GM19324 (cell line): ENCODE measurements at regions not wholly inside any gene's neighbourhood (a gene's known extent, or its start where the extent isn't known, plus 50 kb on each side); places are given as distances from the start of the nearest gene placed in this dataset.

Experiments
- ATAC-seq: cut with Tn5 transposase; IDR thresholded peaks from one replicate; pipeline ENCODE4 v1.9.1; 2021; ENCODE audit warnings: mild to moderate bottlenecking, moderate library complexity; ENCODE audit not compliant: unreplicated experiment, low FRiP score

DNA sequence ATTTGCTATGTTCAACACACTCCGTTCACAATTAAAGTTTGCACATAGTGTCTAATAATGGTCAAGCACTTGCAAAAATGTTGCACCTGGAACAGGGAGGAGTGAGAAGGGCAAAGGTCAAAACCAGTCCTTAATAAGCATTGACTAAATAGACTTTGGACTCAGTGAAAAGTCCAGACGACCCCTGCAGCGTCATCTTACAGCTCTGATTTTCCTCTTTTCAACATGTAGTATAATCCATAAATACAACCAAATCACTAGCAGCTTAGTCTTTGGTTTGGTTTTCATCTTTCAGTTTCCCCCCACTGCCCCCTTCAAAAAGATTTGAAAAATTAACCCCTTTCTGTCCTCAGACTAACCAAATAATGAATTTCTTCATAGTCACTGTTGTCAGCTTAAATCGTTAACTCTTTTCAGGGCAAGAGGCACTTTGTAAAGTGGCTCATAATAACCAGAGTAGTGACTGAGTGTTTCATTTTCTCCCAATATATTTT, 290.3 kb downstream of the PTPRC start:
- ATAC-seq, result peak; percentile 49

DNA sequence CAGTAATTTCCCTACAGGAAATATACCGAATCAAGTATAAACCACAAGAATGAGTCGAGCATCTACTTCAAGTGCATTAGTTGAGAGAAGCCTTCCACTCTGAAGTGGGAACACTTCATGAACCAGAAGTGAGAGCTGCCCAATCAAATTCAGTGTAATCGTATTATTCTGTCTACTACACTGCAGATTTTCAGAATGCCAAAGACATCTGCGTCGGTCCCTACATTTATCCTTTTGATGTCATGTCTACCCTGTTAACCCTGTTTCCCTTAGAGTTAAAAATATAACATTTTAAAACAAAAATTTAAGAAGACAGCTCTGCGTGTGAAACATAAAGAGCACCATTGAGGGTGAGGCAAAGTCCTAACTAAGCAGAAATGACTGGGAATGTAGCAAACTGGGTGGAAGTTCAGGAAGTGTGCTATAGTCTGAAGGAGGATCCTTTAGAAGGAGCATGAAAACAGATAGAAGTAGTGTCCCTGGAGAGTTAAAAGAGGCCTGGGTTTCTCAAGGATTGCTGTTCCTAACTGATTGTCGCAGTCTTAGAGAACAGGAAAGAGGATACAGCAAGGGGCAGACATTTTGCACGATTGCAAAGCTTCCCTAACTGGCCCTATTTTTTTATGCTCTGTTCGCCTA, 291.2 kb downstream of the PTPRC start:
- peak; percentile 65 for ATAC-seq

DNA sequence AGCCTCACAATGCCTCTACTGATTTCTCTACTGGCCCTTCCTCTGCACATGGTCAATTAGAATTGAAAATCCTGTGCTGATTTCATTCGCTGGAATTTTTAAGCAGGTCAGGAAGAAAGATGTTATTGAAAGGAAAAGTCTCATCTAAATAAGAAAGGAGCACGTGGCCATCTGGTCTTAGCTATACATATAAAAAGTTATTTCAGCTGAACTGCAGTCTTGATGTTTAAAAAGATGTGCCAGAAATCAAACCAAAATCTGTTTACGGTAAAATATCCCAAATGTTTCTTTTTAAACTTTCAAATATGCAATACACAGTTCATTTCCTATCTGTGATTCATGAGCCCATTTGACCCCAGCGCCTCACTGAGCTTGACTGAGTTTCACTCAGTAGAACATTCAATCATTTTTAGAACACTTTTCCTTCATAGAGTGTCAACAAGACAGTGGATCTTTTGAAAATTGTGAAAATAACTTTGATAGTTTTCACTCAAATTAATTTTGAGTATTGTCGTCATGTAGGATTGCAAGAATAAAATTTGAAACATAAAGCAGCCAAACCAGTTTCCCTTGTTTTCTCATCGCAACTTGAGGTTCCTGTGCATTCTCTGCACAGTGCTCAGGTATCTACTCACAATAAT, 293.6 kb downstream of the PTPRC start:
- ATAC-seq, result no peak

DNA sequence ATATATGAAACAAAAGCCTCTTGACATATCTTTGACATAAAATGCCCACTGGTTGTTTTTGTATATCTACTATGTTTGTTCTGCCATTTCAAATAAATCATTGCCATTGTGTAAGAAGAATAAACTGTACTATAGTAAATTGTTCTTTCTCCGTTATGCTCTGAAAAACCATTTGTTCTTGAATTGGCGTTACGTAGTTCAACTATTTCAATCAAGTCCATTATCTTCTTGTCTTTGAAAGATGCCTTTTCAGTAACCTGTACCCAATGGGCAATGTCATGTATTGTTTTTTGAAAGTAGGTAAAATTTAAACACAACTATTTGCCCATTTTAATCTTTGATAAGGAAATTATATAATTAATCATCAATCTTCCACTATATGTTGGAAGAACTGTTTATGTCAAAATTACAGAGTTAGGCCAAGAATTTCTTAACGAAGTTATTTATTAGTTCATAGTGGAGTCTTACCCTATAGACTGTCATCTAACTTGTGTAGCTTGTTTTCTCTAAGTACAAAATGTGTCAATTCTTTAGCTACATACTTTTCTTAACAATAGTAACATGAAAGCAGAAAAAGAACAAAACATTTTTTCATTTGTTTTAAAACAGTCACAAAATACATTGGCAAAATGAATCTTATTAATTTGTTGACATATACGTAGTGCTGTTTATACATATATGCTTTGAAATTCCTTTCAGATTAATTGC, 294.8 kb downstream of the PTPRC start:
- ATAC-seq, result no peak

GRCh38 chr1:198934426-198934825, 295.6 kb downstream of the PTPRC start:
- ATAC-seq, result no peak

- ATAC-seq, result peak; percentile 10
These were observed 296.1 kb downstream of the PTPRC start for GRCh38 chr1:198934901-198935305.

GRCh38 chr1:198935306-198935921, 296.6 kb downstream of the PTPRC start:
- peak; percentile 64 for ATAC-seq

- ATAC-seq, result no peak
These were observed 297.7 kb downstream of the PTPRC start for GRCh38 chr1:198936371-198937083.

DNA sequence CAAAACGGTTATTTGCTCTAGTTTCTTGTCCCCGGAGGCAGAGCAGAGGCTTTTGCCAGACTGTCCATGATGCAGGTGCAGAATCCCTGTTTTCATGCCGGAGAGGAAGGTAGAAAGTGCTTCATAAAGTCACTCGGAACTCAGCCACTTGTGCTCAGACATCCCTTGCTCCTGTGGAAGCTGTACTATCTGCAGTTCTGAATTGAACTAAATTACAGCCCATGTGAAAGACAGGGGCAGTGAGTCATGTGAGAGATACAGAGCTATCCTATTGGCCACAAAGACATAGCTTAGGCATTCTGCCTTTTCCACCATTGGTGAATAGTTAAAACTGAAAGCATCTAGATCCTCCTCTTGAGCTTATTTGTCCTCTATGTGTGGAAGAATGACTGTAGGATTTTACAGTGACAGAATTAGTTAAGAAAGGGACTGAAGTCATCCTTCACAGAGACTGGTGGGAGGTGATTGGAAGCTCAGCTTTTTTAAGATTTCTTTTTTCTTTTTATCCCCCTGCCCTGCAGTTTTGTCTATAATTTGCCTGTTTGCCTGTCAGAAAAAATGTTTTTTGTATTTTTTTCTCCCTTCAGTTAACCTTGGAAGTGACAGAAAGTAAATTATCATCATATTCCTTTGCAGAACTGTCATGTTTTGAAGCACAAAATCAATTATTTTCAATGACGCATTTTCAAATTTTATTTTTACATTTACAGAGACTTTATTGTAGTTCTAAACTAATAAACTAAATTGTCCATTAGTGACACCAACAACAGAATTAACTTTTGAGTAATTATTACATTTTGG, 298.6 kb downstream of the PTPRC start:
- ATAC-seq, result peak; percentile 94

- ATAC-seq, result no peak
These were observed 300.4 kb downstream of the PTPRC start for GRCh38 chr1:198939286-198939685.

DNA sequence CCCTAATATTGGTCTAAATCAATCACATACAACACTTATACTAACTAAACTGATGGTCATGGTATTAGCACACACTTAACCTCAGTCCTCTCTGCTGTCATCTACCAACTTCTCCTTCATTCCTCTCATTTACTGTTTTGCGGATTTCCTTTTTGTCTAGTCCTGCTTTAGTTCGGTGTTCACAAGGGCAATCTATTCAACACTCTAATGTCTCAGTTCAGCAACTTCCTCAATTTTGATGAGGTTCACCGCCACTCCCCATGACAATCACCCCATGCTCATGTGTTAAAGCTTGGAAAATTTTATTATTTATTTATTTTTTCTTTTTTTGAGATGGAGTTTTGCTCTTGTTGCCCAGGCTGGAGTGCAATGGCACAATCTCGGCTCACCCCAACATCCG, 301.1 kb downstream of the PTPRC start:
- no peak for ATAC-seq

DNA sequence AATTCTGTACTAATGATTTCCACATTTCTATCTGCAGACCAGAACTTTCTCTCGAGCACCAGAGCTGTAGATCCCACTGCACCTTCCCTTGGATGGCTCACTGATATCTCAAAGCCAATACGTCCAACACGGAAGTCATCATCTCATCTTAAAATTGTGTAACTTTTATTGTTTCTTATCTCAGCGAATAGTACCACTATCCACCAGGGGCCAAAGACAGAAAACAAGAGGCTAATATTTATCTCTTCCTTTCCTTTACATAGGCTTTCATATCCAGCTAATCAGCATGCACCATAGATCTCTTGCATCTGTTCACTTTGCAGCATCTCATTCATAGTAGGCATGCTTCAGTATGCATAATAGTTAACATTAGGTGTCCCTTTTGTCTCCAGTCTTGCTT, 303.6 kb downstream of the PTPRC start:
- ATAC-seq, result no peak

GRCh38 chr1:198943484-198944187, 304.8 kb downstream of the PTPRC start:
- ATAC-seq, result no peak

DNA sequence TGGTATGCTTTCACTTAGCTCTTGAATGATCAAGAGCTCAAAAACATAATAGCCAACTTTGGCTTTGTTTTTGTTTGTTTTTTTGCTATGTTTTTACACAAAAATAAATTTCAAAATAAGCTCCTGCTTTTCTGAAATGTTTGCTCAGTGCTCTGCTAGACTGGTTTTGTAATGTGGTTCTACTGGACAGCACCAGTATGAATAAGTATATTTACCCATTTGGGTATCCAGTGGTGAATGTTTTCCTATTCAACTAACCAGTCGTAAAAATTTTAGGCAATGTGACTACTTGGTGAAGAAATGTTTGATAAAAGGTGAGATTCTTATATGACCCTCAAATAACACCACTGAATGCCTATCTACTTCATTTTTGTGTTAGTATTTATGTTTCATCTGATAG, 308.6 kb downstream of the PTPRC start:
- ATAC-seq, result no peak

DNA sequence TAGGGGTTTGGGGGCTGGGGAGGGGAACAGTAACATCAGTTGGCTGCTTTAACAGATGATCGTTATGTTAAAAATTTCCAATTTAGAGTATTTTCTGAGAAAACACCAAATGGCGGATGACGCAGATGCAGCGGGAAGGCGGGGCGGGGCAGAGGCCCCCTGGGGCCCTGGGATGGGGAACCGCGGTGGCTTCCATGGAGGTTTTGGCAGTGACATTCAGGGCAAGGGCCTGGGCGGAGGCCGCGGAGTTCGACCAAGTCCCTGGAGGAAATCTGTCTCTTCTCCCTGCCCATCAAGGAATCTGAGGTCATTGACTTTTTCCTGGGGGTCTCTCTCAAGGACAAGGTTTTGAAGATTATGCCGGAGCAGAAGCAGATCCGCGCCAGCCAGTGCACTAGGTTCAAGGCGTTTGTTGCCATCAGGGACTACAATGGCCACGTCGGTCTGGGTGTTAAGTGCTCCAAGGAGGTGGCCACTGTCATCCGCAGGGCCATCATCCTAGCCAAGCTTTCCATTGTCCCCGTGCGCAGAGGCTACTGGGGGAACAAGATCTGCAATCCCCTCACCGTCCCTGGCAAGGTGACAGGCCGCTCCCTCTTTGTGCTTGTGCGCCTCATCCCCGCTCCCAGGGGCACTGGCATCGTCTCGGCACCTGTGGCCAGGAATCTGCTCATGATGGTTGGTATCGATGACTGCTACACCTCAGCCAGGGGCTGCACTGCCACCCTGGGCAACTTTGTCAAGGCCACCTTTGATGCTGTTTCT, 310.2 kb downstream of the PTPRC start:
- ATAC-seq, result no peak

DNA sequence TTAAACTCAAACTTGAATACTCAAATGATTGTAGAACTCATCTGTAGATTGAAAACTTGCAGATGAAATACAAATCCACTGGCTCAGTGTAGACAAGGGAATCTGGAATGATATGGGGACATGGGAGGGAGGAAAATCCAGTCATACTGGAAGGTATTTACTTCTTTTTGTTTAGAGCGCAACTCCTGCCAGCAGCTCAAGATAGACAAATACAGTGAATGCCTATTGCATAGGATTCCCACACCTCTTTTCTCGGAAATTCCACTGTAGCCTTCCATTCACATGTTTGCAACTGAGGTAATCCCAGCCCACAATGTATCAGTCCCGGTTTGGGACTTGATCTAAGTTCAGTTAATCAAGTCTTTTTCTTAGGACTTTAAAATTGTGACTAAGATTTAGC, 311.2 kb downstream of the PTPRC start:
- no peak for ATAC-seq

DNA sequence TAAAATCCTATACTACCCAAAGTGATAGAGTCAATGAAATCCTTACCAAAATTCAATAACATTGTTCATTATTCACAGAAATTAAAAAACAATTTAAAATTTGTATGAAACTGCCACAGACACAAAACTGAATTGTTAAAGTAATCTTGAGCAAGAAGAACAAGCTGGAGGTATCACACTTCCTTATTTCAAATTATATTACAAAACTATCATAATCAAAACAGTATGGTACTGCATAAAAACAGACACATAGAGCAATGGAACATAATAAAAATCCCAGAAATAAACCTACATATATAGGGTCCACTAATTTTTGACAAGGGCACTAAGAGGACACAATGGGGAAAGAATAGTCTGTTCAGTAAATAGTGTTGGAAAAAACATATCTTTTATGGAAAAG, 316.2 kb downstream of the PTPRC start:
- ATAC-seq, result no peak

- no peak for ATAC-seq
These were observed 318.2 kb downstream of the PTPRC start for GRCh38 chr1:198957044-198957443.
